K562 (cell line): ENCODE measurements at regions not wholly inside any gene's neighbourhood (a gene's known extent, or its start where the extent isn't known, plus 50 kb on each side); places are given as distances from the start of the nearest gene placed in this dataset.

Source experiments
- ASH1L ChIP-seq: fragments of 450-650 bp; IDR thresholded peaks from 2 replicates; pipeline ENCODE4 v1.6.1; 2018; ENCODE audit warnings: borderline replicate concordance, mild to moderate bottlenecking, low read depth; ENCODE audit not compliant: partially characterized antibody
- TF ChIP-seq, protein P1 (sequence below): fragments of 450-650 bp; IDR thresholded peaks from 2 replicates; pipeline ENCODE4 v1.6.1; 2016; ENCODE audit warnings: mild to moderate bottlenecking, moderate library complexity

DNA sequence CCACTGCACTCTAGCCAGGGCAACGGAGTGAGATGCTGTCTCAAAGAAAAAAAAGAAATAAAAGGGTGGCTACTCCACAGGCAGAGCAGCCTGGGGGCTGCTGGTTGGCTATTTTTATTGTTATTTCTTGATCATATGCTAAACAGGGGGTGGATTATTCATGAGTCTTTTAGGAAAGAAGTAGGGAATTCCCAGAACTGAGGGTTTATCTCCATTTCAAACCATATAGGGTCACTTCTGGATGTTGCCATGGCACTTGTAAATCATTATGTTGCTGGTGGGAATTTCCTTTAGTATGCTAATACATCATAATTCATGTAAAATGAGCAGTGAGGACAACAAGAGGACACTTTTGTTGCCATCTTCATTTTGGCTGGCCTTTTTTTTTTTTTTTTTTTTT is 52.1 kb upstream of the GHITM start (continued):
- TF ChIP-seq, protein P1, sequence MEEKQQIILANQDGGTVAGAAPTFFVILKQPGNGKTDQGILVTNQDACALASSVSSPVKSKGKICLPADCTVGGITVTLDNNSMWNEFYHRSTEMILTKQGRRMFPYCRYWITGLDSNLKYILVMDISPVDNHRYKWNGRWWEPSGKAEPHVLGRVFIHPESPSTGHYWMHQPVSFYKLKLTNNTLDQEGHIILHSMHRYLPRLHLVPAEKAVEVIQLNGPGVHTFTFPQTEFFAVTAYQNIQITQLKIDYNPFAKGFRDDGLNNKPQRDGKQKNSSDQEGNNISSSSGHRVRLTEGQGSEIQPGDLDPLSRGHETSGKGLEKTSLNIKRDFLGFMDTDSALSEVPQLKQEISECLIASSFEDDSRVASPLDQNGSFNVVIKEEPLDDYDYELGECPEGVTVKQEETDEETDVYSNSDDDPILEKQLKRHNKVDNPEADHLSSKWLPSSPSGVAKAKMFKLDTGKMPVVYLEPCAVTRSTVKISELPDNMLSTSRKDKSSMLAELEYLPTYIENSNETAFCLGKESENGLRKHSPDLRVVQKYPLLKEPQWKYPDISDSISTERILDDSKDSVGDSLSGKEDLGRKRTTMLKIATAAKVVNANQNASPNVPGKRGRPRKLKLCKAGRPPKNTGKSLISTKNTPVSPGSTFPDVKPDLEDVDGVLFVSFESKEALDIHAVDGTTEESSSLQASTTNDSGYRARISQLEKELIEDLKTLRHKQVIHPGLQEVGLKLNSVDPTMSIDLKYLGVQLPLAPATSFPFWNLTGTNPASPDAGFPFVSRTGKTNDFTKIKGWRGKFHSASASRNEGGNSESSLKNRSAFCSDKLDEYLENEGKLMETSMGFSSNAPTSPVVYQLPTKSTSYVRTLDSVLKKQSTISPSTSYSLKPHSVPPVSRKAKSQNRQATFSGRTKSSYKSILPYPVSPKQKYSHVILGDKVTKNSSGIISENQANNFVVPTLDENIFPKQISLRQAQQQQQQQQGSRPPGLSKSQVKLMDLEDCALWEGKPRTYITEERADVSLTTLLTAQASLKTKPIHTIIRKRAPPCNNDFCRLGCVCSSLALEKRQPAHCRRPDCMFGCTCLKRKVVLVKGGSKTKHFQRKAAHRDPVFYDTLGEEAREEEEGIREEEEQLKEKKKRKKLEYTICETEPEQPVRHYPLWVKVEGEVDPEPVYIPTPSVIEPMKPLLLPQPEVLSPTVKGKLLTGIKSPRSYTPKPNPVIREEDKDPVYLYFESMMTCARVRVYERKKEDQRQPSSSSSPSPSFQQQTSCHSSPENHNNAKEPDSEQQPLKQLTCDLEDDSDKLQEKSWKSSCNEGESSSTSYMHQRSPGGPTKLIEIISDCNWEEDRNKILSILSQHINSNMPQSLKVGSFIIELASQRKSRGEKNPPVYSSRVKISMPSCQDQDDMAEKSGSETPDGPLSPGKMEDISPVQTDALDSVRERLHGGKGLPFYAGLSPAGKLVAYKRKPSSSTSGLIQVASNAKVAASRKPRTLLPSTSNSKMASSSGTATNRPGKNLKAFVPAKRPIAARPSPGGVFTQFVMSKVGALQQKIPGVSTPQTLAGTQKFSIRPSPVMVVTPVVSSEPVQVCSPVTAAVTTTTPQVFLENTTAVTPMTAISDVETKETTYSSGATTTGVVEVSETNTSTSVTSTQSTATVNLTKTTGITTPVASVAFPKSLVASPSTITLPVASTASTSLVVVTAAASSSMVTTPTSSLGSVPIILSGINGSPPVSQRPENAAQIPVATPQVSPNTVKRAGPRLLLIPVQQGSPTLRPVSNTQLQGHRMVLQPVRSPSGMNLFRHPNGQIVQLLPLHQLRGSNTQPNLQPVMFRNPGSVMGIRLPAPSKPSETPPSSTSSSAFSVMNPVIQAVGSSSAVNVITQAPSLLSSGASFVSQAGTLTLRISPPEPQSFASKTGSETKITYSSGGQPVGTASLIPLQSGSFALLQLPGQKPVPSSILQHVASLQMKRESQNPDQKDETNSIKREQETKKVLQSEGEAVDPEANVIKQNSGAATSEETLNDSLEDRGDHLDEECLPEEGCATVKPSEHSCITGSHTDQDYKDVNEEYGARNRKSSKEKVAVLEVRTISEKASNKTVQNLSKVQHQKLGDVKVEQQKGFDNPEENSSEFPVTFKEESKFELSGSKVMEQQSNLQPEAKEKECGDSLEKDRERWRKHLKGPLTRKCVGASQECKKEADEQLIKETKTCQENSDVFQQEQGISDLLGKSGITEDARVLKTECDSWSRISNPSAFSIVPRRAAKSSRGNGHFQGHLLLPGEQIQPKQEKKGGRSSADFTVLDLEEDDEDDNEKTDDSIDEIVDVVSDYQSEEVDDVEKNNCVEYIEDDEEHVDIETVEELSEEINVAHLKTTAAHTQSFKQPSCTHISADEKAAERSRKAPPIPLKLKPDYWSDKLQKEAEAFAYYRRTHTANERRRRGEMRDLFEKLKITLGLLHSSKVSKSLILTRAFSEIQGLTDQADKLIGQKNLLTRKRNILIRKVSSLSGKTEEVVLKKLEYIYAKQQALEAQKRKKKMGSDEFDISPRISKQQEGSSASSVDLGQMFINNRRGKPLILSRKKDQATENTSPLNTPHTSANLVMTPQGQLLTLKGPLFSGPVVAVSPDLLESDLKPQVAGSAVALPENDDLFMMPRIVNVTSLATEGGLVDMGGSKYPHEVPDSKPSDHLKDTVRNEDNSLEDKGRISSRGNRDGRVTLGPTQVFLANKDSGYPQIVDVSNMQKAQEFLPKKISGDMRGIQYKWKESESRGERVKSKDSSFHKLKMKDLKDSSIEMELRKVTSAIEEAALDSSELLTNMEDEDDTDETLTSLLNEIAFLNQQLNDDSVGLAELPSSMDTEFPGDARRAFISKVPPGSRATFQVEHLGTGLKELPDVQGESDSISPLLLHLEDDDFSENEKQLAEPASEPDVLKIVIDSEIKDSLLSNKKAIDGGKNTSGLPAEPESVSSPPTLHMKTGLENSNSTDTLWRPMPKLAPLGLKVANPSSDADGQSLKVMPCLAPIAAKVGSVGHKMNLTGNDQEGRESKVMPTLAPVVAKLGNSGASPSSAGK = no peak
- no peak for TF ChIP-seq ASH1L
